ENCODE measurements at regions not wholly inside any gene's neighbourhood (a gene's known extent, or its start where the extent isn't known, plus 50 kb on each side); places are given as distances from the start of the nearest gene placed in this dataset.

DNA sequence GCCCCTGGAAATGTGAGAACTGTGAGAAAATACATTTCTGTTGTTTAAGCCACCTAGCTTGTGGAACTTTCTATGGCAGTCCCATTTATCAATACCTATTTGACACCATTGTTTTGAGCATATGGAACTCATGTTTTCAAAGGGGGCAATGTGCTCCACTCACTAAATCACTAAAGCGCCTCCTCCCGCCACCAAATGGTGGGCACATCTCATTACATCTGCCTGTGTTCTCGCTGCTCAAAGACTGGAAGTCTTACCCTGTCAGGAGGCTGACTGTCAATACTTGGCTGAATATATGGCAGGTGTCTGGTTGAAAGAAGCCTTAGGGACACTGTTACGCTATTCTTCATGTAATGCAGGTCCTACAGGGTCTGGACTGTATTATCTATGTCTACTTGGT, 767.7 kb downstream of the TSN start:
- Histone ChIP-seq H3K9ac (no peak overlapping the region), H3K4me1 (peaks cover 3% of the 10 kb centered on the region), H4K20me1 (ENCODE audit: low read depth) (no peaks in the 10 kb centered on the region), H3F3A (ENCODE audit: low read depth) (no peaks in the 10 kb centered on the region), H3K27me3 (no peaks in the 10 kb centered on the region), H3K4me3 (no peak overlapping the region), H3K9me3 (ENCODE audit: low read depth) (no peaks in the 10 kb centered on the region), H3K27ac (no peak overlapping the region), H3K79me2 (ENCODE audit: low read depth) (no peaks in the 10 kb centered on the region), H2AFZ (replicated peaks) (no peak overlapping the region), H3K36me3 (no peaks in the 10 kb centered on the region), H3K4me2 (no peak overlapping the region)
- no peaks in the 10 kb centered on the region for H3K36me3 Mint-ChIP-seq
- H3K27ac Mint-ChIP-seq, result no peak overlapping the region
- peaks cover 2% of the 10 kb centered on the region for H3K9me3 Mint-ChIP-seq
- no peaks in the 10 kb centered on the region for H3K4me1 Mint-ChIP-seq
- TF ChIP-seq EZH2 (IDR thresholded peaks at IDR 0.05) (no peak), EZH2phosphoT487 (IDR thresholded peaks at IDR 0.05) (no peak)
- TF ChIP-seq, protein P1, sequence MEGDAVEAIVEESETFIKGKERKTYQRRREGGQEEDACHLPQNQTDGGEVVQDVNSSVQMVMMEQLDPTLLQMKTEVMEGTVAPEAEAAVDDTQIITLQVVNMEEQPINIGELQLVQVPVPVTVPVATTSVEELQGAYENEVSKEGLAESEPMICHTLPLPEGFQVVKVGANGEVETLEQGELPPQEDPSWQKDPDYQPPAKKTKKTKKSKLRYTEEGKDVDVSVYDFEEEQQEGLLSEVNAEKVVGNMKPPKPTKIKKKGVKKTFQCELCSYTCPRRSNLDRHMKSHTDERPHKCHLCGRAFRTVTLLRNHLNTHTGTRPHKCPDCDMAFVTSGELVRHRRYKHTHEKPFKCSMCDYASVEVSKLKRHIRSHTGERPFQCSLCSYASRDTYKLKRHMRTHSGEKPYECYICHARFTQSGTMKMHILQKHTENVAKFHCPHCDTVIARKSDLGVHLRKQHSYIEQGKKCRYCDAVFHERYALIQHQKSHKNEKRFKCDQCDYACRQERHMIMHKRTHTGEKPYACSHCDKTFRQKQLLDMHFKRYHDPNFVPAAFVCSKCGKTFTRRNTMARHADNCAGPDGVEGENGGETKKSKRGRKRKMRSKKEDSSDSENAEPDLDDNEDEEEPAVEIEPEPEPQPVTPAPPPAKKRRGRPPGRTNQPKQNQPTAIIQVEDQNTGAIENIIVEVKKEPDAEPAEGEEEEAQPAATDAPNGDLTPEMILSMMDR (IDR thresholded peaks at IDR 0.05), result no peak
- no peaks in the 10 kb centered on the region for H3K27me3 Mint-ChIP-seq (ENCODE audit: insufficient read depth, low read depth)
- no peak for DNase-seq (ENCODE audit: low spot score)
- H3K4me3 Mint-ChIP-seq, result no peak overlapping the region

DNA sequence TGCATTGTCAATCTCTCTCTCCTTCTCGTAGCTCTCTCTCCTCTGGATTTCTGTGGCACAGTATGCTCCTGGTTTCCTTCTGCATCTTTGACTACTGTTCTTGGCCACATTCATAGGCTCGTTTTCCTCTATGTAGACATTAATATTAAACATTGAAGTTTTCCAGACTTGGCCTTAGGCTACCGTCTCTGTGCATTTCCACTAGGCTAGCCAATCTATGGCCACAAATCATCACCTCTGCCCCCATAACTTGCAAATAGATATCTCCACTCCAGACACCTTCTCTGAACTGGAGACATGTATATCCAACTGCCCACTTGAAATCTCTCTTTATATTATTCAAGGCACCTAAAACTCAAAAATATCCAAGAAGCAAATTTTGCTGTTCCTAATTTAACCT, 768.5 kb downstream of the TSN start:
- H3K36me3 ChIP-seq, result no peaks in the 10 kb centered on the region
- Mint-ChIP-seq H3K27me3 (ENCODE audit: insufficient read depth, low read depth) (no peaks in the 10 kb centered on the region), H3K9me3 (peaks cover 2% of the 10 kb centered on the region), H3K36me3 (no peaks in the 10 kb centered on the region), H3K4me1 (no peaks in the 10 kb centered on the region), H3K27ac (no peak overlapping the region), H3K4me3 (no peak overlapping the region)
- H3K27ac ChIP-seq, result no peak overlapping the region
- no peaks in the 10 kb centered on the region for H4K20me1 ChIP-seq (ENCODE audit: low read depth)
- H3K4me1 ChIP-seq, result no peaks in the 10 kb centered on the region
- no peaks in the 10 kb centered on the region for H3F3A ChIP-seq (ENCODE audit: low read depth)
- H3K79me2 ChIP-seq (ENCODE audit: low read depth), result no peaks in the 10 kb centered on the region
- H3K9ac ChIP-seq, result no peak overlapping the region
- H3K27me3 ChIP-seq, result no peaks in the 10 kb centered on the region
- no peak overlapping the region for H3K4me3 ChIP-seq
- TF ChIP-seq, protein P1 (IDR thresholded peaks at IDR 0.05), result no peak
- TF ChIP-seq EZH2phosphoT487 (IDR thresholded peaks at IDR 0.05) (no peak), EZH2 (IDR thresholded peaks at IDR 0.05) (no peak)
- DNase-seq (ENCODE audit: low spot score), result no peak
- H2AFZ ChIP-seq (replicated peaks), result no peak overlapping the region
- H3K9me3 ChIP-seq (ENCODE audit: low read depth), result no peaks in the 10 kb centered on the region
- no peak overlapping the region for H3K4me2 ChIP-seq

DNA sequence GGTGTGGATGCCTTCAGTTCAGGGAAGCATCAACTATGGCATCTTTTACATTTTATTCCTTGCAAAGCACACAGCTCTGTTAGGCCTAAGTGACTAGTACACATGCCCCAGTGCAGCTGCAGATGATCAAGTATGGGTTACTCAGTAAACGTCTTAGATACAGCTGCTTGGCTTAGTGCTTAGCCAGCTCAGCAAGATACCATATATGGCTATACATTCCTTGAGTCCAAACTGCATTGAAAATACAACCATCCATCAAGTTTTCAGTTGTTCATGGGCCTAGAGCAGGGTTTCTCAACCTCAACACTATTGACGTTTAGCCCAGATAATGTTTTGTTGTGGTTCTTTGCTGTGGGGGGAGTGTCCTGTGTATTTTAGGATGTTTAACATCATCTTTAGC, 769.9 kb downstream of the TSN start:
- H3K27me3 Mint-ChIP-seq (ENCODE audit: insufficient read depth, low read depth), result no peaks in the 10 kb centered on the region
- H3K9me3 ChIP-seq (ENCODE audit: low read depth), result no peaks in the 10 kb centered on the region
- H3K79me2 ChIP-seq (ENCODE audit: low read depth), result no peaks in the 10 kb centered on the region
- no peaks in the 10 kb centered on the region for H3K36me3 Mint-ChIP-seq
- no peak overlapping the region for H3K9ac ChIP-seq
- no peaks in the 10 kb centered on the region for H4K20me1 ChIP-seq (ENCODE audit: low read depth)
- peaks cover 2% of the 10 kb centered on the region for H3K9me3 Mint-ChIP-seq
- H3F3A ChIP-seq (ENCODE audit: low read depth), result no peaks in the 10 kb centered on the region
- no peak overlapping the region for H3K27ac ChIP-seq
- TF ChIP-seq, protein P1 (IDR thresholded peaks at IDR 0.05), result no peak
- TF ChIP-seq EZH2 (IDR thresholded peaks at IDR 0.05) (no peak), EZH2phosphoT487 (IDR thresholded peaks at IDR 0.05) (no peak)
- no peak overlapping the region for H3K4me3 Mint-ChIP-seq
- no peaks in the 10 kb centered on the region for H3K36me3 ChIP-seq
- no peak overlapping the region for H3K27ac Mint-ChIP-seq
- no peak for DNase-seq (ENCODE audit: low spot score)
- H3K4me3 ChIP-seq, result no peak overlapping the region
- no peak overlapping the region for H3K4me2 ChIP-seq
- H3K4me1 ChIP-seq, result no peaks in the 10 kb centered on the region
- H3K4me1 Mint-ChIP-seq, result no peaks in the 10 kb centered on the region
- H3K27me3 ChIP-seq, result no peaks in the 10 kb centered on the region
- H2AFZ ChIP-seq (replicated peaks), result no peak overlapping the region

Measured in neural progenitor cell (in vitro differentiated cells).